Peyer's patch (tissue), 4 donors: ENCODE measurements at regions not wholly inside any gene's neighbourhood (a gene's known extent, or its start where the extent isn't known, plus 50 kb on each side); places are given as distances from the start of the nearest gene placed in this dataset.
A peak's percentile ranks its signal among the peaks of the same experiment; 100 is the strongest.

Experiments used
- DNase-seq, 3 donors: peaks; one replicate each; pipeline ENCODE4 v3.0.0-alpha.2; 2017 to 2019
- H3K27ac ChIP-seq, 4 donors: fragments of 200-600 bp; sonication (generic); one replicate each; pipeline ENCODE4 v1.5.1; 2016 to 2019
- H3K27me3 ChIP-seq, 2 donors: fragments of 200-600 bp; sonication (generic); one replicate each; pipeline ENCODE4 v1.5.1; 2019
- H3K36me3 ChIP-seq, 3 donors: fragments of 200-600 bp; sonication (generic); one replicate each; pipeline ENCODE4 v1.5.1; 2016 to 2019
- H3K4me1 ChIP-seq, 4 donors: fragments of 200-600 bp; sonication (generic); one replicate each; pipeline ENCODE4 v1.5.1; 2016 to 2019
- H3K4me3 ChIP-seq, 4 donors: fragments of 200-600 bp; sonication (generic); 1 replicate in 3 of 4; 2 replicates in 1 of 4; pipeline ENCODE4 v1.5.1; 2016 to 2019; ENCODE audit warnings: mild to moderate bottlenecking in 1 of 4
- H3K9me3 ChIP-seq, 4 donors: fragments of 200-600 bp; sonication (generic); one replicate each; pipeline ENCODE4 v1.5.1; 2016 to 2019; ENCODE audit warnings: mild to moderate bottlenecking in 1 of 4
- POLR2A ChIP-seq, 2 donors: fragments of 450-650 bp; IDR thresholded peaks; one replicate each; pipeline ENCODE4 v1.5.1; 2017; ENCODE audit warnings: antibody characterized with exemption in 2 of 2, mild to moderate bottlenecking in 2 of 2, moderate library complexity in 2 of 2
- TF ChIP-seq, protein P1 (sequence below), 6 experiments: fragments of 450-650 bp in 4 of 6; fragments of 200-600 bp in 2 of 6; sonication (generic) in 1 of 6; IDR thresholded peaks; one replicate each; pipeline ENCODE4 v1.5.1; 2017 to 2019; ENCODE audit warnings: antibody characterized with exemption in 6 of 6, mild to moderate bottlenecking in 3 of 6, moderate library complexity in 1 of 6

DNA sequence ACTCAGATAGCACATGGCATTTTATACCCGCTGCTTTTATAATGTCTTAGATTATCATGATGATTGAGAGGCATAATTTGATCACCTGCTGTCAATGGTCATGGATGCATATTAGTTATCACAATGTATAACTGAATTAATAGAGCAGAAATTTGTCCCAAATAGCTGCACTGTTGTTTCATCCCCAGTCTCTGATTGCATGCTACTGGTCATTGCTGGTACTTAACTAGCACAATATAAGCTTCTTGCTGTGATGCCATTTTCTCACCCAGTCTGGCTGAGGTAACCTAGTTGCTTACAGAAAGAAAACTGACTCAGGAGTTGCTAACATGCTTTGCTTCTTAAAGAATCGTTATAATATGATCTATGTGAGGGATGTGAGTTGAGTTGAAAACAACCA is 76.8 kb upstream of the PLEKHA5 start:
- Histone ChIP-seq H3K4me1 (no peaks in the 10 kb centered on the region), H3K27ac (no peak overlapping the region), H3K4me3 (no peak overlapping the region), H3K27me3 (no peaks in the 10 kb centered on the region), H3K9me3 (no peaks in the 10 kb centered on the region), H3K36me3 (no peaks in the 10 kb centered on the region)
- TF ChIP-seq, protein P1, sequence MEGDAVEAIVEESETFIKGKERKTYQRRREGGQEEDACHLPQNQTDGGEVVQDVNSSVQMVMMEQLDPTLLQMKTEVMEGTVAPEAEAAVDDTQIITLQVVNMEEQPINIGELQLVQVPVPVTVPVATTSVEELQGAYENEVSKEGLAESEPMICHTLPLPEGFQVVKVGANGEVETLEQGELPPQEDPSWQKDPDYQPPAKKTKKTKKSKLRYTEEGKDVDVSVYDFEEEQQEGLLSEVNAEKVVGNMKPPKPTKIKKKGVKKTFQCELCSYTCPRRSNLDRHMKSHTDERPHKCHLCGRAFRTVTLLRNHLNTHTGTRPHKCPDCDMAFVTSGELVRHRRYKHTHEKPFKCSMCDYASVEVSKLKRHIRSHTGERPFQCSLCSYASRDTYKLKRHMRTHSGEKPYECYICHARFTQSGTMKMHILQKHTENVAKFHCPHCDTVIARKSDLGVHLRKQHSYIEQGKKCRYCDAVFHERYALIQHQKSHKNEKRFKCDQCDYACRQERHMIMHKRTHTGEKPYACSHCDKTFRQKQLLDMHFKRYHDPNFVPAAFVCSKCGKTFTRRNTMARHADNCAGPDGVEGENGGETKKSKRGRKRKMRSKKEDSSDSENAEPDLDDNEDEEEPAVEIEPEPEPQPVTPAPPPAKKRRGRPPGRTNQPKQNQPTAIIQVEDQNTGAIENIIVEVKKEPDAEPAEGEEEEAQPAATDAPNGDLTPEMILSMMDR (IDR thresholded peaks at IDR 0.05), result no peak
- no peak for TF ChIP-seq POLR2A (IDR thresholded peaks at IDR 0.05)
- no peak for DNase-seq

GRCh38 chr12:19053218-19053617 is 76.3 kb upstream of the PLEKHA5 start:
- Histone ChIP-seq H3K4me3 (no peak overlapping the region), H3K27ac (no peak overlapping the region), H3K9me3 (no peaks in the 10 kb centered on the region), H3K27me3 (no peaks in the 10 kb centered on the region), H3K36me3 (no peaks in the 10 kb centered on the region), H3K4me1 (no peaks in the 10 kb centered on the region)
- no peak for DNase-seq
- TF ChIP-seq, protein P1 (IDR thresholded peaks at IDR 0.05), result no peak
- TF ChIP-seq POLR2A (IDR thresholded peaks at IDR 0.05), result no peak

DNA sequence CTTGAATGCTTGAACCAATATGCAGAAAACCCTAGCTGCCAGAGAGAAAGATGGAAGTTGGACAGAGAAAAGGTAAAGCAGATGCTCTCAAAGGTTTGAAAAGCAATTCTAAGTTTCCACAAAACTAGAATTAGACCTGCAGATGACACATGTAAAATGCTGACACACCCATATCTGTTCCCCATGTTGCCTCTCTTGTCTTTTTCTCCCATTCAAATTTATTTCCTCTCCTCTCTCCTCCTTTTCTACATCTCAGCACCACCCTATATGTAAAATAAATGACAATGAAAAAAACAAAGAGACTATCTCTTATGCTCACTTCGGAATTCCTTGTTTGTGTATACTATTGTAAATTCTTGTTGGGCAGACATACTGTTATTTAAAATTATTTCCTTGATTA is 75.5 kb upstream of the PLEKHA5 start:
- peaks cover 0 to 8% (median 0%) of the 10 kb centered on the region in 4 donors for H3K4me1 ChIP-seq
- DNase-seq, result no peak
- H3K36me3 ChIP-seq, result no peaks in the 10 kb centered on the region
- no peak overlapping the region for H3K27ac ChIP-seq
- H3K27me3 ChIP-seq, result no peaks in the 10 kb centered on the region
- no peak for TF ChIP-seq POLR2A (IDR thresholded peaks at IDR 0.05)
- TF ChIP-seq, protein P1 (IDR thresholded peaks at IDR 0.05), result no peak
- no peak overlapping the region for H3K4me3 ChIP-seq
- H3K9me3 ChIP-seq, result no peaks in the 10 kb centered on the region

DNA sequence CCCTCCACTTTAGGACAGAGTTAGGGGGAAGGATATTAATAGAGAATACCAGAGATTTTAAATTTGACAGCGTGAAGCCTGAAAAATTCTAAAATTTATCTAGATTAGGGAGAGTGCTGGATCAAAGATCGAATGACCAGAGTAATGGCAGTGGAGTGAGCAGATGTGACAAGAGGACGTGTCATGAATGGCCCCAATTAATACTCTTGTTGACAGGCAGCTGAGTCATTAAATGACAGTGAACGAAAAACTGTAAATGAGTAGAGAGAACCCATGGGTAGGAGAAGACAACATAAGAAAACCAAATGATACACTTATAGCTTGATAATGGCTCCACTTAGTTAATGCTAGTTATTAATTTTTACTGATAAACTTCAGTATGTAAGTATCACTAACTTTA is 73.9 kb upstream of the PLEKHA5 start:
- Histone ChIP-seq H3K4me3 (no peak overlapping the region), H3K4me1 (peaks cover 0 to 10% (median 0%) of the 10 kb centered on the region in 4 donors), H3K27me3 (no peaks in the 10 kb centered on the region), H3K27ac (no peak overlapping the region), H3K36me3 (no peaks in the 10 kb centered on the region), H3K9me3 (no peaks in the 10 kb centered on the region)
- no peak for DNase-seq
- TF ChIP-seq POLR2A (IDR thresholded peaks at IDR 0.05), result no peak
- TF ChIP-seq, protein P1 (IDR thresholded peaks at IDR 0.05), result no peak

GRCh38 chr12:19058235-19059021 is 71.1 kb upstream of the PLEKHA5 start:
- TF ChIP-seq, protein P1 (IDR thresholded peaks at IDR 0.05), result no peak
- Histone ChIP-seq H3K4me1 (peaks cover 0 to 10% (median 0%) of the 10 kb centered on the region in 4 donors), H3K27me3 (no peaks in the 10 kb centered on the region), H3K4me3 (peak overlapping the region in 1 of 4 donors; percentile 27), H3K9me3 (no peaks in the 10 kb centered on the region), H3K27ac (no peak overlapping the region), H3K36me3 (no peaks in the 10 kb centered on the region)
- no peak for DNase-seq
